ENCODE measurements at regions not wholly inside any gene's neighbourhood (a gene's known extent, or its start where the extent isn't known, plus 50 kb on each side); places are given as distances from the start of the nearest gene placed in this dataset.

- TF ChIP-seq CTCF (IDR thresholded peaks at IDR 0.05 in 4 of 5, conservative IDR thresholded peaks at IDR 0.05 in 1 of 5) (no peak), POLR2A (IDR thresholded peaks at IDR 0.05) (no peak)
Observed at GRCh38 chr5:54795284-54795683, 190.1 kb downstream of the ESM1 start.
